ENCODE measurements at regions not wholly inside any gene's neighbourhood (a gene's known extent, or its start where the extent isn't known, plus 50 kb on each side); places are given as distances from the start of the nearest gene placed in this dataset.

DNA sequence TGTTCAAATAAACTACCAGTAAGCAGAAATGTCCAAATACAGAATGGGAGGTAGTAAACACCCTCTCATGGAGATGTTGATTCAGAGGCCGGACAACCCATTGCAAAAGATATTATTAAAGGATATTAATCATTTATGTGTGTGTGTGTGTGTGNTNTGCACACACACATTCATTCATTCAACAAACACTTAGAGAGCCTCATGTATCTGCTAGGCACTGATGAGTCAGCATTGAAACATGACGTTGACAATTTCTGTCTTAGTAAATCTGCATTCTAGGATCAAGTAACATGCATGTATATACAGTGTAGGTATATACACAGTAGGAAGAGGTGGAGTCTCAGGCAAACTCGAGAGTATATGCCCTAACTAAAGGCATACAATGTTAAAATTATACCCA lies 187.0 kb downstream of the ZNF365 start:
- no peaks in the 10 kb centered on the region for H3K27me3 ChIP-seq (ENCODE audit: insufficient read depth)
- H3K4me3 Mint-ChIP-seq, result no peak overlapping the region
- ATAC-seq, result no peak
- no peaks in the 10 kb centered on the region for H3K79me2 ChIP-seq (replicated peaks; ENCODE audit: insufficient read depth)
- H3K4me1 ChIP-seq (ENCODE audit: insufficient read depth), result no peaks in the 10 kb centered on the region
- no peak overlapping the region for H3K4me3 ChIP-seq
- no peaks in the 10 kb centered on the region for H3K9me3 Mint-ChIP-seq
- H3K27ac ChIP-seq (ENCODE audit: low read depth), result no peak overlapping the region
- peaks cover 2% of the 10 kb centered on the region for H3K27me3 Mint-ChIP-seq (ENCODE audit: insufficient read depth, low read depth, poor library complexity)
- H3K36me3 ChIP-seq (ENCODE audit: insufficient read depth), result no peaks in the 10 kb centered on the region
- H3F3A ChIP-seq (replicated peaks; ENCODE audit: low read depth), result no peaks in the 10 kb centered on the region
- H4K20me1 ChIP-seq (replicated peaks; ENCODE audit: insufficient read depth), result no peaks in the 10 kb centered on the region; the same call in 1 of the 2 replicates
- H3K4me1 Mint-ChIP-seq, result peaks cover 8% of the 10 kb centered on the region; the same call in 2 of the 3 replicates
- H2AFZ ChIP-seq, result no peak overlapping the region
- H3K36me3 Mint-ChIP-seq (ENCODE audit: low read depth), result no peaks in the 10 kb centered on the region
- no peak overlapping the region for H3K27ac Mint-ChIP-seq
- H3K4me2 ChIP-seq, result no peak overlapping the region
- no peak for DNase-seq (ENCODE audit: low spot score)
- TF ChIP-seq JUNB (IDR thresholded peaks at IDR 0.05; ENCODE audit: unreplicated experiment) (no peak), CREB1 (CRISPR knock-in tag; IDR thresholded peaks at IDR 0.05; ENCODE audit: low read depth) (no peak), ZNF331 (CRISPR knock-in tag; IDR thresholded peaks at IDR 0.05; ENCODE audit: low read depth) (no peak), ZNF114 (CRISPR knock-in tag; IDR thresholded peaks at IDR 0.05) (no peak), EZH2phosphoT487 (IDR thresholded peaks at IDR 0.05; ENCODE audit: unreplicated experiment) (no peak), NANOG (IDR thresholded peaks at IDR 0.05; ENCODE audit: borderline replicate concordance) (no peak), STAT1 (IDR thresholded peaks at IDR 0.05; ENCODE audit: unreplicated experiment) (no peak), POLR2AphosphoS5 (IDR thresholded peaks at IDR 0.05; ENCODE audit: low read depth) (no peak), EZH2 (IDR thresholded peaks at IDR 0.05; ENCODE audit: low read depth, unreplicated experiment) (no peak)
- TF ChIP-seq, protein P1, sequence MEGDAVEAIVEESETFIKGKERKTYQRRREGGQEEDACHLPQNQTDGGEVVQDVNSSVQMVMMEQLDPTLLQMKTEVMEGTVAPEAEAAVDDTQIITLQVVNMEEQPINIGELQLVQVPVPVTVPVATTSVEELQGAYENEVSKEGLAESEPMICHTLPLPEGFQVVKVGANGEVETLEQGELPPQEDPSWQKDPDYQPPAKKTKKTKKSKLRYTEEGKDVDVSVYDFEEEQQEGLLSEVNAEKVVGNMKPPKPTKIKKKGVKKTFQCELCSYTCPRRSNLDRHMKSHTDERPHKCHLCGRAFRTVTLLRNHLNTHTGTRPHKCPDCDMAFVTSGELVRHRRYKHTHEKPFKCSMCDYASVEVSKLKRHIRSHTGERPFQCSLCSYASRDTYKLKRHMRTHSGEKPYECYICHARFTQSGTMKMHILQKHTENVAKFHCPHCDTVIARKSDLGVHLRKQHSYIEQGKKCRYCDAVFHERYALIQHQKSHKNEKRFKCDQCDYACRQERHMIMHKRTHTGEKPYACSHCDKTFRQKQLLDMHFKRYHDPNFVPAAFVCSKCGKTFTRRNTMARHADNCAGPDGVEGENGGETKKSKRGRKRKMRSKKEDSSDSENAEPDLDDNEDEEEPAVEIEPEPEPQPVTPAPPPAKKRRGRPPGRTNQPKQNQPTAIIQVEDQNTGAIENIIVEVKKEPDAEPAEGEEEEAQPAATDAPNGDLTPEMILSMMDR (conservative IDR thresholded peaks at IDR 0.05; ENCODE audit: low read depth in 2 of 2), result no peak
- TF ChIP-seq, protein P2, sequence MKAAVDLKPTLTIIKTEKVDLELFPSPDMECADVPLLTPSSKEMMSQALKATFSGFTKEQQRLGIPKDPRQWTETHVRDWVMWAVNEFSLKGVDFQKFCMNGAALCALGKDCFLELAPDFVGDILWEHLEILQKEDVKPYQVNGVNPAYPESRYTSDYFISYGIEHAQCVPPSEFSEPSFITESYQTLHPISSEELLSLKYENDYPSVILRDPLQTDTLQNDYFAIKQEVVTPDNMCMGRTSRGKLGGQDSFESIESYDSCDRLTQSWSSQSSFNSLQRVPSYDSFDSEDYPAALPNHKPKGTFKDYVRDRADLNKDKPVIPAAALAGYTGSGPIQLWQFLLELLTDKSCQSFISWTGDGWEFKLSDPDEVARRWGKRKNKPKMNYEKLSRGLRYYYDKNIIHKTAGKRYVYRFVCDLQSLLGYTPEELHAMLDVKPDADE (IDR thresholded peaks at IDR 0.05), result no peak
- TF ChIP-seq, protein P3, sequence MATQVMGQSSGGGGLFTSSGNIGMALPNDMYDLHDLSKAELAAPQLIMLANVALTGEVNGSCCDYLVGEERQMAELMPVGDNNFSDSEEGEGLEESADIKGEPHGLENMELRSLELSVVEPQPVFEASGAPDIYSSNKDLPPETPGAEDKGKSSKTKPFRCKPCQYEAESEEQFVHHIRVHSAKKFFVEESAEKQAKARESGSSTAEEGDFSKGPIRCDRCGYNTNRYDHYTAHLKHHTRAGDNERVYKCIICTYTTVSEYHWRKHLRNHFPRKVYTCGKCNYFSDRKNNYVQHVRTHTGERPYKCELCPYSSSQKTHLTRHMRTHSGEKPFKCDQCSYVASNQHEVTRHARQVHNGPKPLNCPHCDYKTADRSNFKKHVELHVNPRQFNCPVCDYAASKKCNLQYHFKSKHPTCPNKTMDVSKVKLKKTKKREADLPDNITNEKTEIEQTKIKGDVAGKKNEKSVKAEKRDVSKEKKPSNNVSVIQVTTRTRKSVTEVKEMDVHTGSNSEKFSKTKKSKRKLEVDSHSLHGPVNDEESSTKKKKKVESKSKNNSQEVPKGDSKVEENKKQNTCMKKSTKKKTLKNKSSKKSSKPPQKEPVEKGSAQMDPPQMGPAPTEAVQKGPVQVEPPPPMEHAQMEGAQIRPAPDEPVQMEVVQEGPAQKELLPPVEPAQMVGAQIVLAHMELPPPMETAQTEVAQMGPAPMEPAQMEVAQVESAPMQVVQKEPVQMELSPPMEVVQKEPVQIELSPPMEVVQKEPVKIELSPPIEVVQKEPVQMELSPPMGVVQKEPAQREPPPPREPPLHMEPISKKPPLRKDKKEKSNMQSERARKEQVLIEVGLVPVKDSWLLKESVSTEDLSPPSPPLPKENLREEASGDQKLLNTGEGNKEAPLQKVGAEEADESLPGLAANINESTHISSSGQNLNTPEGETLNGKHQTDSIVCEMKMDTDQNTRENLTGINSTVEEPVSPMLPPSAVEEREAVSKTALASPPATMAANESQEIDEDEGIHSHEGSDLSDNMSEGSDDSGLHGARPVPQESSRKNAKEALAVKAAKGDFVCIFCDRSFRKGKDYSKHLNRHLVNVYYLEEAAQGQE (IDR thresholded peaks at IDR 0.05; ENCODE audit: unreplicated experiment), result no peak
- TF ChIP-seq, protein P4, sequence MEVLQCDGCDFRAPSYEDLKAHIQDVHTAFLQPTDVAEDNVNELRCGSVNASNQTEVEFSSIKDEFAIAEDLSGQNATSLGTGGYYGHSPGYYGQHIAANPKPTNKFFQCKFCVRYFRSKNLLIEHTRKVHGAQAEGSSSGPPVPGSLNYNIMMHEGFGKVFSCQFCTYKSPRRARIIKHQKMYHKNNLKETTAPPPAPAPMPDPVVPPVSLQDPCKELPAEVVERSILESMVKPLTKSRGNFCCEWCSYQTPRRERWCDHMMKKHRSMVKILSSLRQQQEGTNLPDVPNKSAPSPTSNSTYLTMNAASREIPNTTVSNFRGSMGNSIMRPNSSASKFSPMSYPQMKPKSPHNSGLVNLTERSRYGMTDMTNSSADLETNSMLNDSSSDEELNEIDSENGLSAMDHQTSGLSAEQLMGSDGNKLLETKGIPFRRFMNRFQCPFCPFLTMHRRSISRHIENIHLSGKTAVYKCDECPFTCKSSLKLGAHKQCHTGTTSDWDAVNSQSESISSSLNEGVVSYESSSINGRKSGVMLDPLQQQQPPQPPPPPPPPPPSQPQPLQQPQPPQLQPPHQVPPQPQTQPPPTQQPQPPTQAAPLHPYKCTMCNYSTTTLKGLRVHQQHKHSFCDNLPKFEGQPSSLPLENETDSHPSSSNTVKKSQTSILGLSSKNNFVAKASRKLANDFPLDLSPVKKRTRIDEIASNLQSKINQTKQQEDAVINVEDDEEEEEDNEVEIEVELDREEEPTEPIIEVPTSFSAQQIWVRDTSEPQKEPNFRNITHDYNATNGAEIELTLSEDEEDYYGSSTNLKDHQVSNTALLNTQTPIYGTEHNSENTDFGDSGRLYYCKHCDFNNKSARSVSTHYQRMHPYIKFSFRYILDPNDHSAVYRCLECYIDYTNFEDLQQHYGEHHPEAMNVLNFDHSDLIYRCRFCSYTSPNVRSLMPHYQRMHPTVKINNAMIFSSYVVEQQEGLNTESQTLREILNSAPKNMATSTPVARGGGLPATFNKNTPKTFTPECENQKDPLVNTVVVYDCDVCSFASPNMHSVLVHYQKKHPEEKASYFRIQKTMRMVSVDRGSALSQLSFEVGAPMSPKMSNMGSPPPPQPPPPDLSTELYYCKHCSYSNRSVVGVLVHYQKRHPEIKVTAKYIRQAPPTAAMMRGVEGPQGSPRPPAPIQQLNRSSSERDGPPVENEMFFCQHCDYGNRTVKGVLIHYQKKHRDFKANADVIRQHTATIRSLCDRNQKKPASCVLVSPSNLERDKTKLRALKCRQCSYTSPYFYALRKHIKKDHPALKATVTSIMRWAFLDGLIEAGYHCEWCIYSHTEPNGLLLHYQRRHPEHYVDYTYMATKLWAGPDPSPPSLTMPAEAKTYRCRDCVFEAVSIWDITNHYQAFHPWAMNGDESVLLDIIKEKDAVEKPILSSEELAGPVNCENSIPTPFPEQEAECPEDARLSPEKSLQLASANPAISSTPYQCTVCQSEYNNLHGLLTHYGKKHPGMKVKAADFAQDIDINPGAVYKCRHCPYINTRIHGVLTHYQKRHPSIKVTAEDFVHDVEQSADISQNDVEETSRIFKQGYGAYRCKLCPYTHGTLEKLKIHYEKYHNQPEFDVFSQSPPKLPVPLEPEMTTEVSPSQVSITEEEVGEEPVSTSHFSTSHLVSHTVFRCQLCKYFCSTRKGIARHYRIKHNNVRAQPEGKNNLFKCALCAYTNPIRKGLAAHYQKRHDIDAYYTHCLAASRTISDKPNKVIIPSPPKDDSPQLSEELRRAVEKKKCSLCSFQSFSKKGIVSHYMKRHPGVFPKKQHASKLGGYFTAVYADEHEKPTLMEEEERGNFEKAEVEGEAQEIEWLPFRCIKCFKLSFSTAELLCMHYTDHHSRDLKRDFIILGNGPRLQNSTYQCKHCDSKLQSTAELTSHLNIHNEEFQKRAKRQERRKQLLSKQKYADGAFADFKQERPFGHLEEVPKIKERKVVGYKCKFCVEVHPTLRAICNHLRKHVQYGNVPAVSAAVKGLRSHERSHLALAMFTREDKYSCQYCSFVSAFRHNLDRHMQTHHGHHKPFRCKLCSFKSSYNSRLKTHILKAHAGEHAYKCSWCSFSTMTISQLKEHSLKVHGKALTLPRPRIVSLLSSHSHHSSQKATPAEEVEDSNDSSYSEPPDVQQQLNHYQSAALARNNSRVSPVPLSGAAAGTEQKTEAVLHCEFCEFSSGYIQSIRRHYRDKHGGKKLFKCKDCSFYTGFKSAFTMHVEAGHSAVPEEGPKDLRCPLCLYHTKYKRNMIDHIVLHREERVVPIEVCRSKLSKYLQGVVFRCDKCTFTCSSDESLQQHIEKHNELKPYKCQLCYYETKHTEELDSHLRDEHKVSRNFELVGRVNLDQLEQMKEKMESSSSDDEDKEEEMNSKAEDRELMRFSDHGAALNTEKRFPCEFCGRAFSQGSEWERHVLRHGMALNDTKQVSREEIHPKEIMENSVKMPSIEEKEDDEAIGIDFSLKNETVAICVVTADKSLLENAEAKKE (CRISPR knock-in tag; IDR thresholded peaks at IDR 0.05), result no peak
- peaks cover 9% of the 10 kb centered on the region; the same call in 1 of the 2 replicates for H3K9me2 ChIP-seq (ENCODE audit: insufficient read depth)
